ENCODE measurements at regions not wholly inside any gene's neighbourhood (a gene's known extent, or its start where the extent isn't known, plus 50 kb on each side); places are given as distances from the start of the nearest gene placed in this dataset.
"Not testable (repeated sequence)": the region's sequence is repeated elsewhere in the genome, so short reads cannot be mapped to it uniquely, and the experiment has no call there.

DNA sequence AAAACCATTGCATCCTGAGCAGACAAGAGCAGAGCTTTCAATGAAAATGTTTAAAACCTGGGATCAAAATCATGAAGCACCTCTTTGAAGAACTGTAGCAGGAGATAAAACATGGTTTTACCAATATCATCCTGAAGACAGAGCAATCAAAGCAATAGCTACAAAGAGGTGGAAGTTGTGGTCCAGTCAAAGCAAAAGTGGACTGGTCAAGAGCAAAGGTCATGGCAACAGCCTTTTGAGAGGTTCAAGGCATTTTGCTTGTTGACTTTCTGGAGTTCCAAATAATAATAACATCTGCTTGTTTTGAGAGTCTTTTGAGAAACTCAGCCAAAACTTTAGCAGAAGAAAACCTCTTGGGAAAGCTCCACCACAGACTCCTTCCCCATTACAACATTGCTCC lies 893.9 kb upstream of the POT1 start:
- H3K27ac Mint-ChIP-seq: no peak overlapping the region
- H3K27me3 Mint-ChIP-seq: no peaks in the 10 kb centered on the region
- H3K9me3 Mint-ChIP-seq: peaks cover 18% of the 10 kb centered on the region
- H3K36me3 Mint-ChIP-seq (ENCODE audit: low read depth): no peaks in the 10 kb centered on the region
- no peaks in the 10 kb centered on the region for H3K4me1 Mint-ChIP-seq (ENCODE audit: low read depth)
- intact Hi-C loops (cut with micrococcal nuclease): no loop called here
- H3K4me3 Mint-ChIP-seq: no peak overlapping the region

DNA sequence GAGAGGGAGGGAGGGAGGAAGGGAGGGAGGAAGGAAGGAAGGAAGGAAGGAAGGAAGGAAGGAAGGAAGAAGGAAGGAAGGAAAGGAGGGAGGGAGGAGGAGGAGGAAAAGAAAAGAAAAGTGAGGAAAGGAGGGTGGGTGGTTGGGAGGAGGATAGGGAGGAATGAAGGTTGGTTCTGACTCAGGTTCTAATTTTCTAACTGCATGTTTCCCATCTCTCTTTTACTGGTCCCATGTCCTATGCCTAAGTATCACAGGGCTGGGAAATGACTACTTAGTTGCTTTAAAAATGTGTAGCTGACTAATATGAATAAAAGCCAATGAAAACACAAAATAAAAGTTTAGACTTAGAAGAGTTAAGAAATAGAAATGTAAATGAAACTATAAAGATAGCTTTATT lies 890.9 kb upstream of the POT1 start:
- Mint-ChIP-seq H3K36me3 (ENCODE audit: low read depth) (no peaks in the 10 kb centered on the region), H3K9me3 (peaks cover 9% of the 10 kb centered on the region), H3K27ac (no peak overlapping the region), H3K27me3 (no peaks in the 10 kb centered on the region), H3K4me3 (no peak overlapping the region), H3K4me1 (ENCODE audit: low read depth) (no peaks in the 10 kb centered on the region)
- intact Hi-C loops (cut with micrococcal nuclease): no loop called here

GRCh38 chr7:125814100-125814499 lies 884.5 kb upstream of the POT1 start:
- intact Hi-C loops (cut with micrococcal nuclease): no loop called here
- Mint-ChIP-seq H3K4me3 (no peak overlapping the region), H3K9me3 (no peaks in the 10 kb centered on the region), H3K27ac (no peak overlapping the region), H3K4me1 (ENCODE audit: low read depth) (no peaks in the 10 kb centered on the region), H3K36me3 (ENCODE audit: low read depth) (no peaks in the 10 kb centered on the region), H3K27me3 (no peaks in the 10 kb centered on the region)

GRCh38 chr7:125806491-125806890 lies 876.9 kb upstream of the POT1 start:
- H3K36me3 Mint-ChIP-seq (ENCODE audit: low read depth); H3K27ac Mint-ChIP-seq; H3K4me3 Mint-ChIP-seq; H3K4me1 Mint-ChIP-seq (ENCODE audit: low read depth); intact Hi-C loops (cut with micrococcal nuclease); H3K27me3 Mint-ChIP-seq: not testable (repeated sequence)
- peaks cover 31% of the 10 kb centered on the region for H3K9me3 Mint-ChIP-seq

- no peaks in the 10 kb centered on the region for H3K36me3 Mint-ChIP-seq (ENCODE audit: low read depth)
- H3K27me3 Mint-ChIP-seq: no peaks in the 10 kb centered on the region
- no peak overlapping the region for H3K27ac Mint-ChIP-seq
- intact Hi-C loops (cut with micrococcal nuclease): no loop called here
- no peaks in the 10 kb centered on the region for H3K4me1 Mint-ChIP-seq (ENCODE audit: low read depth)
- H3K4me3 Mint-ChIP-seq: no peak overlapping the region
- H3K9me3 Mint-ChIP-seq: peaks cover 40% of the 10 kb centered on the region
Observed at GRCh38 chr7:125804273-125804672, 874.6 kb upstream of the POT1 start.

DNA sequence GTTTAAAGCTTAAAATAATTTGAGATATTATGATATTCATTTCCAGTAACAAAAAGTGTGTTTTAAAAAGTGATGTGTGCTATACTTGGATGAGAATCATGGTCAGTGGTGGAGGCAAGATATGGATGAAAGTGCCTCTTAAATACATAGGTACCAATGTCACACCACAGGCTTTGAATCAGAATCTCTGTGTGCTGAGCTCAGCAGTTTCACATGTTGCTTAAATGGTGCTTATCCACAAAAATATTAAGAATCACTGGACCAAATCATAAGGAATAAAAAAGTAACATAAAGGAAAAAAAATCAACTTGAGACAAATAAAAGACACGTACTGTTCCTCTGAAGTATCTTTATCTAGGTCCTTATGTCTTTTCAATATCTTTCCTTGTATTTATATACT lies 850.5 kb upstream of the POT1 start:
- H3K27me3 Mint-ChIP-seq: no peaks in the 10 kb centered on the region
- H3K36me3 Mint-ChIP-seq (ENCODE audit: low read depth): no peaks in the 10 kb centered on the region
- H3K27ac Mint-ChIP-seq: no peak overlapping the region
- no peaks in the 10 kb centered on the region for H3K4me1 Mint-ChIP-seq (ENCODE audit: low read depth)
- intact Hi-C loops (cut with micrococcal nuclease): no loop called here
- H3K9me3 Mint-ChIP-seq: peaks cover 13% of the 10 kb centered on the region
- no peak overlapping the region for H3K4me3 Mint-ChIP-seq

DNA sequence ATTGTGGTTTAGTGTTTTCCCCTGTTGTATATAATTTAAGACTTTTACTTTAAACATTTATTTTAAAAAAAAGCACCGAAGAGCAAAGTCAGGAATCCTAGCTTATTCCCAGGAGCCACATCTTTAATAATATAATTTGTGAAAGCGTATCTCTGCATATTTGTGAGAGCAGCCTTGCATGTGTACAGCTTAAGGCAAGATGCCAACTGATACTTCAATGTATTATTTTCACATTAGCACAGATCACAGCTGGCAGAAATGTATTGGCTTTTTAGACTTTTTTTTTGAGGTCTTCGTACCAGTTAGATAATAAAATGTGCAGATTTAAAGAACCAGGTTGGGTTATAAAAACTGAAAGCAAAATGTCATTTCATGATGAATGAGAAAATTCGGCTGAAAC lies 845.7 kb upstream of the POT1 start:
- H3K4me3 Mint-ChIP-seq: no peak overlapping the region
- H3K27ac Mint-ChIP-seq: no peak overlapping the region
- no peaks in the 10 kb centered on the region for H3K27me3 Mint-ChIP-seq
- H3K36me3 Mint-ChIP-seq (ENCODE audit: low read depth): no peaks in the 10 kb centered on the region
- H3K9me3 Mint-ChIP-seq: peaks cover 31% of the 10 kb centered on the region
- no peaks in the 10 kb centered on the region for H3K4me1 Mint-ChIP-seq (ENCODE audit: low read depth)
- intact Hi-C loops (cut with micrococcal nuclease): no loop called here

- Mint-ChIP-seq H3K4me1 (ENCODE audit: low read depth) (no peaks in the 10 kb centered on the region), H3K4me3 (no peak overlapping the region), H3K27me3 (no peaks in the 10 kb centered on the region), H3K9me3 (peaks cover 25% of the 10 kb centered on the region), H3K36me3 (ENCODE audit: low read depth) (no peaks in the 10 kb centered on the region), H3K27ac (no peak overlapping the region)
- intact Hi-C loops (cut with micrococcal nuclease): no loop called here
Observed at GRCh38 chr7:125773113-125773785, 843.6 kb upstream of the POT1 start.

DNA sequence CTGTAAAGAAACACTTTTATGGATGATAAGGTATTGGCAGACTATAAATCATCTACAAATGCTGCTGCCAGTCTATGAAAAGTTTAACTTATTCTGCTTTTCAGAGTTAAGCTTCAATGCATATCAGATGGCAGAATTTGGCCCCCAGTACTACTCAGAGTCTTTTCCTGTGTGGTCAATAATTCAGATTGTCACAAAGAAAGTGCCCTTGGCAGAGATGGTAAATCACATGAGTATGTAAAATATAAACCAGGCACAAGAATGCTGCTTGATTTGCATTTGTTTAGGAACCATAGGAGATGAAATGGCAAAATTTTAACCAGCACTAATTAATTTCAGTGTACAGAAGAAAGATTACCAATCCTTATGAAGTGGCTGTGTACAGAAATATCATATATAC lies 818.3 kb upstream of the POT1 start:
- no peak overlapping the region for H3K4me3 Mint-ChIP-seq
- H3K4me1 Mint-ChIP-seq (ENCODE audit: low read depth): no peaks in the 10 kb centered on the region
- no peak overlapping the region for H3K27ac Mint-ChIP-seq
- intact Hi-C loops (cut with micrococcal nuclease): no loop called here
- no peaks in the 10 kb centered on the region for H3K27me3 Mint-ChIP-seq
- no peaks in the 10 kb centered on the region for H3K36me3 Mint-ChIP-seq (ENCODE audit: low read depth)
- H3K9me3 Mint-ChIP-seq: peaks cover 23% of the 10 kb centered on the region

DNA sequence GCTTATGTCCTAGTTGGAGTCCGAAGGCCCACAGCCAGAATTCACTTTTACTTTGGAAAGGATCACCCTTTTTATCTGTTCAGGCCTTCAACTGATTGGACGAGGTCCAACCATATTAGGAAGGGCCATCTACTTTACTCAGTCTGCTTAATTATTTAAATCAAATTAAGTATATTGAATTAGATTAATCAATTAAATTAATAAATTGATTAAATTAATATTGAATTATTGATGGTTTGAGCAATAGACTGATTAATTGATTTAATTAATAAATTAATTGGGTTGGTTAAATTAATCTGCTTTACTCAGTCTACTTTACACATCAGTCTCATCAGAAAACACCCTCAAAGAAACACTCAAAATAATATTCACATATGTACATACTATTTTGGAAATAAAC lies 816.9 kb upstream of the POT1 start:
- peaks cover 31% of the 10 kb centered on the region for H3K9me3 Mint-ChIP-seq
- no peaks in the 10 kb centered on the region for H3K4me1 Mint-ChIP-seq (ENCODE audit: low read depth)
- H3K27me3 Mint-ChIP-seq: no peaks in the 10 kb centered on the region
- no peaks in the 10 kb centered on the region for H3K36me3 Mint-ChIP-seq (ENCODE audit: low read depth)
- intact Hi-C loops (cut with micrococcal nuclease): no loop called here
- no peak overlapping the region for H3K27ac Mint-ChIP-seq
- H3K4me3 Mint-ChIP-seq: no peak overlapping the region

GRCh38 chr7:125727215-125727614 lies 797.6 kb upstream of the POT1 start:
- H3K4me1 Mint-ChIP-seq (ENCODE audit: low read depth): no peaks in the 10 kb centered on the region
- H3K36me3 Mint-ChIP-seq (ENCODE audit: low read depth): no peaks in the 10 kb centered on the region
- no peaks in the 10 kb centered on the region for H3K27me3 Mint-ChIP-seq
- peaks cover 25% of the 10 kb centered on the region for H3K9me3 Mint-ChIP-seq
- no peak overlapping the region for H3K4me3 Mint-ChIP-seq
- H3K27ac Mint-ChIP-seq: no peak overlapping the region
- intact Hi-C loops (cut with micrococcal nuclease): no loop called here

- intact Hi-C loops (cut with micrococcal nuclease): no loop called here
- peaks cover 13% of the 10 kb centered on the region for H3K9me3 Mint-ChIP-seq
- no peaks in the 10 kb centered on the region for H3K4me1 Mint-ChIP-seq (ENCODE audit: low read depth)
- no peak overlapping the region for H3K27ac Mint-ChIP-seq
- no peaks in the 10 kb centered on the region for H3K36me3 Mint-ChIP-seq (ENCODE audit: low read depth)
- no peaks in the 10 kb centered on the region for H3K27me3 Mint-ChIP-seq
- H3K4me3 Mint-ChIP-seq: no peak overlapping the region
Observed at GRCh38 chr7:125695626-125696025, 766.0 kb upstream of the POT1 start.

DNA sequence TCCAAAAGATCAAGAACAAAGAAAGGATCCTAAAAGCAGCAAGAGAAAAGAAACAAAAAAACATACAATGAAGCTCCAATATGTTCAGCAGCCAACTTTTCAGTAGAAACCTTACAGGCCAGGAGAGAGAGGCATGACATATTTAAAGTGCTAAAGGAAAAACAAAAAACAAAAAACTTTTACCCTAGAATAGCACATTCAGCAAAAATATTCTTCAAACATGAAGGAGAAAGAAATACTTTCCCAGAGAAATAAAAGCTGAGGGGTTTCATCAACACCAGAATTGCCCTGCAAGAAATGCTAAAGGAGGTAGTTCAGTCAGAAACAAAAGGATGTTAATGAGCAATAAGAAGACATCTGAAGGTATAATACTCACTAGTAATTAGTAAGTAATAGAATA lies 753.5 kb upstream of the POT1 start:
- no peak overlapping the region for H3K4me3 Mint-ChIP-seq
- intact Hi-C loops (cut with micrococcal nuclease): no loop called here
- no peaks in the 10 kb centered on the region for H3K36me3 Mint-ChIP-seq (ENCODE audit: low read depth)
- H3K27ac Mint-ChIP-seq: no peak overlapping the region
- no peaks in the 10 kb centered on the region for H3K4me1 Mint-ChIP-seq (ENCODE audit: low read depth)
- peaks cover 13% of the 10 kb centered on the region for H3K9me3 Mint-ChIP-seq
- no peaks in the 10 kb centered on the region for H3K27me3 Mint-ChIP-seq

DNA sequence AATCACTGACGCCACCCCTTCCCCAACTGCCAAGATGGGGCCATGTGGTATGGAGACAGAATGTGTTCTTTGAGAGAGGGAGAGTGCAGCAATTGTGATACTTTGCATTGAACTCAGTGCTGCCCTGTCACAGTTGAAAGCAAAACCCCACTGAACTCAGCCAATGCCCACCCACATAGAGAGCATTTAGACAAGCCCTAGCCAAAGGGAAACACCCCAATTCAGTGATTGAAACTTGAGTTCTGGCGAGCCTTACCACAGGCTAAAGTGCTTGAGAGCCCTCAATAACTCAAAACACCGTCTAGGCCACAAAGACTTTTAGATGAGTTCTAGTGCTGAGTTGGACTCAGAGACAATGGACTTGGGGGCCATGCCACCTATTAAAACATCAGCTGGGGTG lies 751.9 kb upstream of the POT1 start:
- intact Hi-C loops (cut with micrococcal nuclease): no loop called here
- Mint-ChIP-seq H3K4me3 (no peak overlapping the region), H3K27me3 (no peaks in the 10 kb centered on the region), H3K36me3 (ENCODE audit: low read depth) (no peaks in the 10 kb centered on the region), H3K9me3 (peaks cover 13% of the 10 kb centered on the region), H3K4me1 (ENCODE audit: low read depth) (no peaks in the 10 kb centered on the region), H3K27ac (no peak overlapping the region)

DNA sequence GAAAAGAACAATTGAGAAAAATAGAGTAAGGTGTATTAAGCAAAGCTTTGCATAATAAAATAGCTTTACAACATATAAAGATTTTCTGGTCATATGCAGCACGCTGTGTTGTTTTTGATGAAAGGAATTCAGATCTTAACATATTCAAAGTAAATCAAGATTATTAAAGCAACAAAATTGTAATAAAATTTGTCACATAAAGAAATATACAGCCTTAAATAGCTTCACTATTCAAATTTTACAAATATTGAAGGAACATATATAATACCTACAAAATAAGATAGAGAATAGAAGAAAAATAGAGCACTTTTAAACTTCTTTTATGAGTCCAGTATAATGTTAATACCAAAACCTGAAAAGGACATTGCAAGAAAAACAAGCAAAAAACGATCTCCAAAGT lies 749.1 kb upstream of the POT1 start:
- H3K9me3 Mint-ChIP-seq: peaks cover 13% of the 10 kb centered on the region
- intact Hi-C loops (cut with micrococcal nuclease): no loop called here
- H3K27ac Mint-ChIP-seq: no peak overlapping the region
- H3K36me3 Mint-ChIP-seq (ENCODE audit: low read depth): no peaks in the 10 kb centered on the region
- H3K4me3 Mint-ChIP-seq: no peak overlapping the region
- no peaks in the 10 kb centered on the region for H3K27me3 Mint-ChIP-seq
- H3K4me1 Mint-ChIP-seq (ENCODE audit: low read depth): no peaks in the 10 kb centered on the region

Measured in dendritic cell treated with granulocyte-macrophage colony-stimulating factor and Interleukin-4, amounts not matched to agents 40 ng/mL and 50 ng/mL, for 4 days (primary cell).